GM19099 (cell line): ENCODE measurements at regions not wholly inside any gene's neighbourhood (a gene's known extent, or its start where the extent isn't known, plus 50 kb on each side); places are given as distances from the start of the nearest gene placed in this dataset.

Experiments used
- POLR2A ChIP-seq: IDR thresholded peaks from 3 replicates; pipeline ENCODE4 v1.6.1; 2011; ENCODE audit warnings: low read depth; ENCODE audit not compliant: insufficient read length; ENCODE audit errors: extremely low read depth

DNA sequence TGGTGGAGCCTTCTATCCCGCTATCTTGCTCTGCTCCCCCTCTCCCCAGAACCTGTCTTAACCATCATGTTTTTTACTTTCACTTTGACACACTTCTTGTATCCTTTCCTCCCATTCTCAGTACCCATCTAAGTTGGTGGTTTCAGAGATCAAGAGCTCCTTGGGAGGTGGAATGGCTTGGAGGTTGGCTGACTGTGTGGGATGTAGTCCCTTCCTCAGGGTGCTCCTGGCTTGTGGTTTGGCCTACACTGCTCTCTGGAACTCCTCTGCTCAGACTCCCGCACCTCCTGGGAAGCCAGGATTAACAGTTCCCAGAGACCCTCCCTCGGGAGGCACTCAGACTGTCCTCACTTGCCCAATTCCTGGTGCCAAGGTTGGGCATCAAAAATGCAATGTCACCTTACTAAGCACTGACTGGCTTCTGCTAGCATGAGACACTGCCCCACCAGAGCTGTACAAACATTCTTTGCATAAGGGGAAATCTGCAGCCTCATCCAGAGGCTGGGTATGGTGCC, 93.1 kb upstream of the NAMPT start:
- no peak for TF ChIP-seq POLR2A

DNA sequence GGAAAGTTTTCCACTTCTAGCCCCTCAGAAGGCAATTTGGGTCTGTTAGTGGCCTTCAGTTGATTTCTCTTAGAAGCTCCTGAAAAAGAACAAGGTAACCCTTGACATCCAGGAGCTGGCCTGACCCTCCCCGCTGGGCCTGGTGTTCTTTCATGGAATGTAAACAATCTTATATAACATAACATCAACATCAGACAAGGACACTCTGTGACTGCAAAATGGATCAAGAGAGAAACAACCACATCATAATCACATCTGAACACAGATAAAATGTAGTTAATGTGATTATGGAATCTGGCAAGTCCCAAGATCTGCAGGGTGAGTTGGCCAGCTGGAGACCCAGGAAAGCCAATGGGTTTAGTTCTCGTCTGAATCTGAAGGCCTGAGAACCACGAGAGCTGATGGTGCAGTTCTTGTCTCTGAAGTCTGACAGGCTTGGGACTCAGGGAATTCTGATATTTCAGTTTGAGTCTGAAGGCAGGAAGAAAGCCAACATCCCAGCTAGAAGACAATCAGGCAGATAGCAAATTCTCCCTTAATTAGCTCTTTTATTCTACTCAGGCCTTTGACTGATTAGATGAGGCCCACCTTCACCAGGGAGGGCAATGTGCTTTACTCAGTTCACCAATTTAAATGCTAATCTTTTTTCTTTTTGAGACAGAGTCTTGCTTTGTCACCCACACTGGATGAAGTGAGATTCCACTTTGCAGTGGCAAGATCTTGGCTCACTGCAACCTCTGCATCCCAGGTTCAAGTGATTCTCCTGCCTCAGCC, 91.4 kb upstream of the NAMPT start:
- no peak for TF ChIP-seq POLR2A

DNA sequence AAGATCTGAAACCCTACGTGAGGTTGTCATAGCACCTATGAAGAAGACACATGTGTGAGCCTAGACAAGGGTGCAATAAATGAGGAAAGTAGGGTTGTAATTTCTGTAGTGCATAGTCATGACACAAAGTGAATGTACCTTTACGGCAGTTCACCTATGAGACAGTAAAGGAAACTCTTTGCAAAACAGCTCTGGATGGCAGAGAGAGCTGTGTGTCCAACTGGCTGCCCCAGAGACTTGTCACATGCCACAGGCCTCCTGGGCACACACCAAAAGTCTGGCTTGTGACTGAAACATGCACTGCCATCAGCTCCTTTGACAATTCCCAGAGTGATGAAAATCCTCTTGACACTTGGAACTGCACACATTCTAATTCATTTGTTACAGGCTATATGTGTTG, 90.7 kb upstream of the NAMPT start:
- no peak for TF ChIP-seq POLR2A

DNA sequence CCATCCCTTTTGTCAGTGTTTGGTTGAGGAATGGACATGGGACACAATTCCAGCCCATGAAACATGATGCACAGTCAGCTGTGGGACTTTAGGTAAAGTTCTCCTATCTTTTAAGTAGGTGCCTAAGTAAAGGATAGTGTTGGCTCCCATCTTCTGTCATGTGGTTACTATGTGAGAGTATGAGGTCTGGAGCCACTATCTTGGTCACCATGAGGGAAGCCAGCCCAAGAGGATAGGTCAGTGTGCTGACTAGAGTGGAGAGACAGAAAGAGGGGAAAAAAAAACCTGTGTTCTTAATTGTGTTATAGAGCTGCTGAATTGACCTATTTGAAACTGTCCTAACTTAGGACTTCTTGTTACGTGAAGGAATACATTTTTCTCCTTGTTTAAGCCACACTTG, 89.7 kb upstream of the NAMPT start:
- TF ChIP-seq POLR2A = no peak

DNA sequence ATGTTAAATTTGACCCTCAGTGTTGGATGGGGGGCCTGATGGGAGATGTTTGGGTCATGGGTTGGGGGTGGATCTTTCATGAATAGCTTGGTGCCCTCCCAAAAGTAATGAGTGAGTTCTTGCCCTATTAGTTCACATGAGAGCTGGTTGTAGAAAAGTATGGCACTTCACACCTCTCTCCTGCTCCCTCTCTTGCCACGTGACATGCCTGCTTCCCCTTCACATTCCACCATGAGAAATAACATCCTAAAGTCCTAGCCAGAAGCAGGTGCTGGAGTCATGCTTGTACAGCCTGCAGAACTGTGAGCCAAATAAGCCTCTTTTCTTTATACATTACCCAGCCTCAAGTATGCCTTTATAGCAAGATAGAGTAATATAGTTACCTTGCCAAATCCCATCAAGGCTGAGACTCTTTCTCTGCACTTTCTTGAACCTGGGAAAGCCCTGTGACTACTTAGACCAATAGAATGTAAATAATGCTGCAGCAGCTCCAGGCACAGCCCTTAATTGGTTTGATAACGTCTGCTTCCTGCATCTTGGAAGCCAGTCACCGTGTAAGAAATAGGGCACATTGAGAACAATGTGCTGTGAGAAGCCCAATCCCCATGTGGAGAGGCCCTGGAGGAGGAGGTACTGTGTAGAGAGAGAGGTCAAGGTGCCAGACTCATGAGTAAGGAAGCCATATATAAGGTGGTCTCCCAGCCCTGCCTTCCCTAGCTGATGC, 88.0 kb upstream of the NAMPT start:
- no peak for TF ChIP-seq POLR2A

DNA sequence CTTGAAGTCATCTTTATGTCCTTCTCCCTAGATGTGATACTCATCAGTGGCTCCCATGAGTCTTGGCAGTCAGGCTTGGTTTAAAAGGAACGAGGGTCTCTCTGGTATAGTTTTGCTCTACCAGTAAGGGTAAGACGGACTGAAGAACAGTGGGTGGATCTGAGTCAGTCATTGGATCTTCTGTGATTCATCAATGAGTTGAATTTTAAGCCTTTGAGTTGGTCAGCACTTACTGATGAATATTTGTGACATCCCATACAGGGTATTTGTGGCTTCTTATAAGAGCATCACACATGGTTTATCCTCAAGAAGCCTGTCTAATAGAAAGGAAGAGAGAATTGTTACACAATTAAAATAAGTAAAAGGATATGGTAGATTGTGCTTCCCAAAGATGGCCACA, 87.3 kb upstream of the NAMPT start:
- TF ChIP-seq POLR2A = no peak

DNA sequence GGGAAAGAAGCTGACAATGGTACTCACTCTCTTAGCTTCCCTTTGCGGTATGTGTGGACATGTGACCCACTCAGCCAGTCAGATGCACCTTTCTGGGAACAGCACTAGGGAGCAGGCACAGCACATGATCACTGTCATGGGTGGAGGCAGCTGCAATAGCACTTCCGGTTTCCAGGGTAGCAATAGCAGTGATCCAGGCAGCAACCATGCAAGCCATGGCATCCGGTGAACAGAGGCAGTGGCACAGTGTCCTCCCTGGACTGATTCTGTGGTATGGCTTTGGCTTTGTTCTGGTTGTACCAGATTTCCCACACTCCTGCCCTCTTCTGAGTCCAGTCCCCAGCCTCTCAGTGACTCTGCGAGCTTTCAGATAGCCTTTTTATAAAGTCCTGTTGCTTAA, 86.8 kb upstream of the NAMPT start:
- TF ChIP-seq POLR2A = no peak

DNA sequence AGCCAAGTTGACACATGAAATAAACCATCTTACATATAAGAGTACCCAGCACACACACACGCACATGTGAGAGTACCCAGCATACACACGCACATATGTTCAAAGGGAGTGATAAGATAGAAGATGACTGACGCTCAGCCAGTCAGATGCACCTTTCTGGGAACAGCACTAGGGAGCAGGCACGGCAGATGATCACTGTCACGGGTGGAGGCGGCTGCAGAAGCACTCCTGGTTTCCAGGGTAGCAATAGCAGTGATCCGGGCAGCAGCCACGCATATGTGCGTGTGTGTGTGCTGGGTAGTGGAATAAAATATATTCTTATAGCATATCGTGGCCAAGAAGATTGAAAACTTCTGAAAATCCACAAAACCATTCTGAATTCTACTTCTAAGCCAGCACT, 85.8 kb upstream of the NAMPT start:
- TF ChIP-seq POLR2A = no peak

DNA sequence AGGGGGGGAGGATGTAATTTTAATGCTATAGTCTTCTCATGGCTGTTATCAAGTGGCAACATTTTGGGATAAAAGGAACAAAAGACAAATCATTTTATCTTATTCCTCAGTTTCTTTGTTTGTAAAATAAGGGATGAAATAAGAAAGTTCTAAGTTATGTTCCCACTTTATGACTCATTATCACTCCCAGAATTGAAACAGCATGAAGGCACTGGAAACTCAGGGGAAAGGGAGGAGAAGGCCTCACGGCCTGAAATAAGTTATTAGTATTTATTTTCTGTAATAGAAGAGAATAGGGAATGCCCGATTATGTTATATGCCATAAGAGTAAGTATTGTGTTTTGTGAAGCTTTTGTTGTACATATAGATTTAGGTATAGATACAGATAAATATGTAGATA, 85.0 kb upstream of the NAMPT start:
- no peak for TF ChIP-seq POLR2A

DNA sequence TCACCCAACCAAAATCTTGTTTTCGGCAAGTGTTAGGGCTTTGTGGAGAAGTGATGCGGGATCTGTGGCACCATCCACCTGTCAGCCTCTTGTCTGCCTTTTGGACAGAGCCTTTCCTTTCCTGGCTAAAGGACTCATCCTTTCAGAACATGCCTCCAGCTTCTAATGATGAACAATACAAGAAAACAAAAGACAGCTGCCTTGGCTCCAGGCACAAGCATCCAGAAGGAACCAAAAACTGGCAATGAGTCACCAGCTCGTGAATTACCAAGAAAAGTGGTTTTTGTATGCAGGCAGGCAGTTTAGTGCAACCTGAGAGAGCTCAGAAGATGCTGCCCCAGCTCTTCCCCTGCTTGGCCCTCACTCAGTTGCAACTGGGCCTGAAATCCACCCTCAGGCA, 84.6 kb upstream of the NAMPT start:
- TF ChIP-seq POLR2A = no peak

DNA sequence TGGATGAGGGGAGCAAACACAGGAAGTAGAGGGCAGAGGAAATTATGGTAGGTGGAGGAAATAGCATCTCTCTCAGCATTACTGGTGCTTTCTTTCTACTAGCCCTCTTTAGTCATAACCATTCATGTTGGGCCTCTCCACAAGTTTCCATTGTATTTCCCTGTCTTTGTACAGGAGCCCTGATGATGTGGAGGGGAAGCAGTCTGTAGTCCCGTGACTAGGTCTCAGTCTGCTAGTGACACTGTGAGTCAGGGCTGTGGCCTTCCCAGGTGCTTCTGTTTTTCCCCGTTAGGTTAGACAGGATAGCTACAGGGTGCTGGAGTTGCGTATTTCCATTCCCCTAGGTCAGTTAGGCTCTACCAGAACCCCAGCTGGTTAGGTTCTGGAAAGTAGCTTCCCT, 82.9 kb upstream of the NAMPT start:
- no peak for TF ChIP-seq POLR2A

DNA sequence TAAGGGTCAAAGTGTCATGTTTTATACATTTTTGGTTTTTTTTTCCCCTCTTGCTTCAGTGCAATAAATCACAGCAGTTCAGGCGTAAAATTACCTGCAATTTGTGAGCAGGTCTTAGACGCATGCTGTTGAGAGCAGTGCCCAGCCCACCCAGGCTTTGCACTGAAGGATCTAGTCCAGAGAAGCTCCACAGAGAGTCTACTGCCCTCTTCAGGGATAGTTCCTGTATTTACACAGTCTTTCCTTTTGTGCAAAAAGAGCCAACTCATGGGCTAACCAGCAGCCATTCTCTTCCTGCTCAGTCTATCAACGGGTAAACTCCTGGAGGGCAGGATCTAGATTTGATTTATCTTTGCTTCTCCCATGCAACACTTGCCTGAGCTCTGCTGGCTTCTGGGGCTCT, 82.2 kb upstream of the NAMPT start:
- TF ChIP-seq POLR2A = no peak

DNA sequence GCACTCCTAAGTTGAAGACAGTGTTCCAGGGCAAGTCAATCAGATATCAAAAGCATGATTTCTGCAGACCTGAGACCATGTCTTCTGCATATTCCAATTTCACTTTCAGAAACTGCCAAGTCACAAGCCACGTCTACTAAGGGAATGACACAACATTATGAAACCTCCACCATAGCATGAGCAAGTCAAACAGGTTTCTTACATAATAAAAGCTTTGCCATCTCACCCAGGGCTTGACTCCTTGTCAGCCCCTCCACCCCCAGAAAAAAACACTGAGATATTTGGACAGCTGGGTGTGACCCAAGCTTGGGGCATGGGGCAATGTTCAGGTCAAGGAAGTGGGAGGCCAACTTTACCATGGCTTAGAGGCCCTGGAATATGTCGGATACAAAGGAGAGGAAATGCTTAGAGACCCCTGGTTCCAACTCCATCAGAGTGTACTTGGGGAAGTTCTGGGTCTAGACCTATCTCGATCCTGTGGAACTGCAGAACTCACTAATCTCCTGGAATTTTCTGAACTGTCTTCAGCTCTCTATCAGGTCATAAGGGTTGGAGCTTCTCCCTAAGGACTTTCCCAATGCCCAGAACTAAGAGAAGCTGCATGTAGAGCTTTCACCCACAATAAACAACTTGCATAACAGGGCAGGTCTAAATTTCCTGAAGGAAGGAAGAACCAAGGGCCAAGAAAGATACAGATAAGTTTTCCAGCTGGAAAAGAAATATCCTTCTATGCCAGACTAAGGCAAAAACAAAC, 80.6 kb upstream of the NAMPT start:
- no peak for TF ChIP-seq POLR2A

DNA sequence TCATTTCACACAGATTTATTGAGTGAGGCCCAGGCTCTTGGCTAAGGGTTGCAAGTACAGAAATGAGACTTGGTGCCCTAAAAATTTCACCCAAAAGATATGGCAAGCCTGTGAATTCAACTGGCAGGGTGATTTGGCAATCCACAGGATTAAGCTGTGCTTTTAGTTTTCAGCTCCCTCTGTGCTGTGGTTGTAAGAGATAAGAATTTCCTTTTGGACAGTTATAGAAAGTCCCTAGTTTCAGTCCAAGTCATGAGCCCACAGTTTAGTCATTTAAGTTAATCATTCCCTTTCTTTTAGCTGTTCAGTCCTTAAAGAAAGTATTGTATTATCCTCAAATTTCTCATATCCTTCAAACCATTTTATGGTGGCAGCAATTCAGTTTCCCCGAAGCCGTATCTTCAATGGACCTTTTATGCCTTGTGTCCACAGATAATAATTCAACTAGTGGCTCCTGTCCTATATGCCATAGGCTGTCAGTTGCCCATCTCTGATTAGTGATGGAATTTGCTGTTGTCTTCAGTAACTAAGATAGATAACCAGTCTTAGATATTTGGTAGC, 73.4 kb upstream of the NAMPT start:
- TF ChIP-seq POLR2A = no peak

DNA sequence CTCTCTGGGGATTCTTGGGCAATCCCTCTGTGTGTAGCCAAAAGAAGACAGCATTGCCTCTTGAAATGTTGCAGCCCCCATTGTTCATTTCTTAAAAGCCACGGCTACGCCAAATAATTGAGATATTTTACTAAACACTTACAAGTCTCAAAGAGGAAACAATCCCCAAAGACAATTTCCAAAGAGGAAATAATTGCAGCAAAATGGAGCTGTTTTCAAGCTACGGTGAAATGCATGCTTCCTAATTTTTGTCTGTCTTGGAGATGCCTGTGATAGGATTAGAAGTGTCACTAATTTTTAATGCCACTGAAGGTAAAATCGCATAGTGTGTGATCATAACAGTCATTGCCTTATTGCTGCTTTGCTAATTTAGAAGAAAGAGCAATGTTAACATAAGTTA, 72.9 kb upstream of the NAMPT start:
- TF ChIP-seq POLR2A = no peak
